OCI-LY7 (cell line): ENCODE measurements at regions not wholly inside any gene's neighbourhood (a gene's known extent, or its start where the extent isn't known, plus 50 kb on each side); places are given as distances from the start of the nearest gene placed in this dataset.

Experiments used
- BruUV-seq: library from RNA; stranded (reverse); fragments of 400-500 nt; replicated peaks from 2 replicates; lab custom pipeline; 2021; lab: Mats Ljungman, UMichigan
- CTCF ChIA-PET: fragments of 300-600 bp; sonication (Branson Sonifier 250); formaldehyde crosslinking; loops from one replicate; lab custom pipeline; 2022; ENCODE audit warnings: antibody characterized with exemption; ENCODE audit not compliant: unreplicated experiment; lab: Charles Lee
- POLR2A ChIA-PET: fragments of 300-600 bp; sonication (Branson Sonifier 250); formaldehyde crosslinking; loops from one replicate; lab custom pipeline; 2022; ENCODE audit warnings: antibody characterized with exemption; lab: Charles Lee
- DNase-seq: peaks from one replicate; pipeline ENCODE4 v3.0.0-alpha.2; 2015; ENCODE audit warnings: low spot score
- H2AFZ ChIP-seq: fragments of 200-600 bp; sonication (generic), shearing (Covaris generic); 2 replicates; pipeline ENCODE4 v1.6.1; 2014; ENCODE audit warnings: mild to moderate bottlenecking, antibody characterized with exemption, low read length, moderate library complexity
- H3K27ac ChIP-seq: fragments of 200-600 bp; sonication (generic); 2 replicates; pipeline ENCODE4 v1.5.1; 2014; ENCODE audit warnings: mixed run types, low read depth, mild to moderate bottlenecking, moderate library complexity, low read length, inconsistent platforms; ENCODE audit not compliant: poor library complexity, severe bottlenecking
- H3K36me3 ChIP-seq: fragments of 200-600 bp; sonication (generic); 2 replicates; pipeline ENCODE4 v1.6.1; 2014; ENCODE audit warnings: mild to moderate bottlenecking, antibody characterized with exemption, low read length, moderate library complexity, mixed read lengths; ENCODE audit not compliant: insufficient read depth
- H3K4me1 ChIP-seq: fragments of 200-600 bp; sonication (generic); 2 replicates; pipeline ENCODE4 v1.5.1; 2014; ENCODE audit warnings: mild to moderate bottlenecking, low read length; ENCODE audit not compliant: insufficient read depth, poor library complexity, severe bottlenecking
- H3K4me2 ChIP-seq: fragments of 200-600 bp; sonication (generic); 2 replicates; pipeline ENCODE4 v1.6.1; 2014; ENCODE audit warnings: mild to moderate bottlenecking, low read length
- H3K4me3 ChIP-seq: fragments of 200-600 bp; sonication (generic); 2 replicates; pipeline ENCODE4 v1.5.1; 2014; ENCODE audit warnings: mild to moderate bottlenecking, low read depth, low read length; ENCODE audit not compliant: poor library complexity, severe bottlenecking
- H3K79me2 ChIP-seq: fragments of 200-600 bp; sonication (generic); 2 replicates; pipeline ENCODE4 v1.6.1; 2016; ENCODE audit warnings: low read depth, mild to moderate bottlenecking, low read length, moderate library complexity, mixed read lengths; ENCODE audit not compliant: insufficient read depth
- H3K9me2 ChIP-seq: fragments of 200-600 bp; sonication (generic); 2 replicates; pipeline ENCODE4 v1.6.1; 2016; ENCODE audit warnings: mild to moderate bottlenecking, low read length, mixed read lengths; ENCODE audit not compliant: insufficient read depth
- H3K9me3 ChIP-seq: fragments of 200-600 bp; sonication (generic); 2 replicates; pipeline ENCODE4 v1.6.1; 2014; ENCODE audit warnings: mild to moderate bottlenecking, mixed run types, low read length, mixed read lengths
- H4K20me1 ChIP-seq: fragments of 200-600 bp; sonication (generic); 2 replicates; pipeline ENCODE4 v1.6.1; 2014; ENCODE audit warnings: mild to moderate bottlenecking, antibody characterized with exemption, low read length, moderate library complexity, mixed read lengths; ENCODE audit not compliant: insufficient read depth
- CTCF ChIP-seq: fragments of 200-600 bp; sonication (generic); conservative IDR thresholded peaks from 2 replicates; pipeline ENCODE4 v1.5.1; 2014; ENCODE audit warnings: mild to moderate bottlenecking, antibody characterized with exemption, low read length, moderate library complexity, mixed read lengths
- EZH2phosphoT487 ChIP-seq: fragments of 200-600 bp; sonication (generic); IDR thresholded peaks from 2 replicates; pipeline ENCODE4 v1.6.1; 2018; ENCODE audit warnings: low read depth, borderline replicate concordance, mild to moderate bottlenecking, mixed run types, antibody characterized with exemption, low read length, moderate library complexity, mixed read lengths
- intact Hi-C: fragments of 100-400 bp; cut with micrococcal nuclease; formaldehyde crosslinking; loops from one replicate; pipeline ENCODE4 v1.10.0; 2022; ENCODE audit not compliant: unreplicated experiment

GRCh38 chr10:4543938-4544533, 282.0 kb upstream of the AKR1E2 start:
- Histone ChIP-seq H3K27ac (no peak overlapping the region), H3K9me2 (no peaks in the 10 kb centered on the region), H3K79me2 (no peaks in the 10 kb centered on the region), H3K4me3 (no peak overlapping the region), H3K4me1 (no peaks in the 10 kb centered on the region), H4K20me1 (no peaks in the 10 kb centered on the region), H2AFZ (no peak overlapping the region), H3K4me2 (no peak overlapping the region), H3K9me3 (no peaks in the 10 kb centered on the region), H3K36me3 (no peaks in the 10 kb centered on the region)
- BruUV-seq, result no TSS peak
- ChIA-PET POLR2A (no interaction called here), CTCF (no interaction called here)
- intact Hi-C loops, result no loop called here
- DNase-seq, result no peak
- TF ChIP-seq CTCF, result no peak

- Histone ChIP-seq H4K20me1 (no peaks in the 10 kb centered on the region), H2AFZ (no peak overlapping the region), H3K4me3 (no peak overlapping the region), H3K4me2 (no peak overlapping the region), H3K27ac (no peak overlapping the region), H3K36me3 (no peaks in the 10 kb centered on the region), H3K79me2 (no peaks in the 10 kb centered on the region), H3K4me1 (no peaks in the 10 kb centered on the region), H3K9me2 (no peaks in the 10 kb centered on the region), H3K9me3 (no peaks in the 10 kb centered on the region)
- CTCF ChIA-PET, result no interaction called here
- BruUV-seq, result no TSS peak
- no peak for DNase-seq
- intact Hi-C loops, result no loop called here
- TF ChIP-seq CTCF (no peak), EZH2phosphoT487 (no peak)
- POLR2A ChIA-PET, result interaction anchor here (1.5 kb wide), 1 partner anchor 11 kb away, joined by 3 read pairs; no protein-coding TSS in a partner anchor
Measured at GRCh38 chr10:4541292-4541691, 284.7 kb upstream of the AKR1E2 start.

GRCh38 chr10:4538016-4538415, 288.0 kb upstream of the AKR1E2 start:
- no peak for DNase-seq
- TF ChIP-seq EZH2phosphoT487, result no peak
- no peak for TF ChIP-seq CTCF

More at GRCh38 chr10:4538016-4538415, 288.0 kb upstream of the AKR1E2 start:
- ChIA-PET POLR2A (no interaction called here), CTCF (no interaction called here)
- Histone ChIP-seq H3K79me2 (no peaks in the 10 kb centered on the region), H3K9me2 (no peaks in the 10 kb centered on the region), H3K9me3 (no peaks in the 10 kb centered on the region), H3K4me3 (no peak overlapping the region), H4K20me1 (no peaks in the 10 kb centered on the region), H3K27ac (no peak overlapping the region), H3K4me1 (no peaks in the 10 kb centered on the region), H3K4me2 (no peak overlapping the region), H2AFZ (no peak overlapping the region), H3K36me3 (no peaks in the 10 kb centered on the region)
- no TSS peak for BruUV-seq
- intact Hi-C loops, result no loop called here
